IMR-90 (cell line): ENCODE measurements at regions not wholly inside any gene's neighbourhood (a gene's known extent, or its start where the extent isn't known, plus 50 kb on each side); places are given as distances from the start of the nearest gene placed in this dataset.

Experiments
- MAZ ChIP-seq: IDR thresholded peaks from 2 replicates; pipeline ENCODE4 v1.6.1; 2012; ENCODE audit warnings: low read depth, mild to moderate bottlenecking, low read length, improper control_type of control experiment, moderate library complexity, borderline replicate concordance
- NFE2L2 ChIP-seq: fragments of 150-350 bp; IDR thresholded peaks from 2 replicates; pipeline ENCODE4 v1.6.1; 2016; ENCODE audit warnings: low read depth, mild to moderate bottlenecking, low read length
- POLR2A ChIP-seq: IDR thresholded peaks from 2 replicates; pipeline ENCODE4 v1.6.1; 2012; ENCODE audit warnings: mild to moderate bottlenecking, low read depth, low read length
- RFX5 ChIP-seq: IDR thresholded peaks from 2 replicates; pipeline ENCODE4 v1.8.0; 2012; ENCODE audit warnings: low read depth, mild to moderate bottlenecking, low read length, moderate library complexity
- TF ChIP-seq, protein P1 (sequence below): conservative IDR thresholded peaks from 2 replicates; pipeline ENCODE4 v1.5.1; 2012; ENCODE audit warnings: mild to moderate bottlenecking, low read depth, low read length, improper control_type of control experiment

DNA sequence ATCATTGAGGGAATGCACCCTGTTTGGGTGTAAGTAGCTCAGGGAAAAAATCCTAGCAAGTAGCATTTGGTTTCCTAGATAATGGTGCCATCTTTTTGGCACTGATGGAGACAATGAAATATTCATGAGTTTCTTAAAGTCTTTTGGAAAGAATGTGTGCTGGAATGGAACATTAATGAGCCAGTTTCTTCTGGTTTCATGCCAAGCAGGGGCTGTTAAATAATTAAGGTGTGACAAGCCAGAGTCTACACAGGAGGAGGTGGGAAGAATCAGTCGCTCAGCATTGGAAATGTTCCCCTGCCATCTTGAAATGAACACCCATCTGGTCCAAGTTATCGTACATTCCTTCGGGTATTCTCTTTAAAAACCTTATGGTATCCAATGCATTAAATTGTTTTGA, 457.3 kb downstream of the RIT2 start:
- TF ChIP-seq, protein P1, sequence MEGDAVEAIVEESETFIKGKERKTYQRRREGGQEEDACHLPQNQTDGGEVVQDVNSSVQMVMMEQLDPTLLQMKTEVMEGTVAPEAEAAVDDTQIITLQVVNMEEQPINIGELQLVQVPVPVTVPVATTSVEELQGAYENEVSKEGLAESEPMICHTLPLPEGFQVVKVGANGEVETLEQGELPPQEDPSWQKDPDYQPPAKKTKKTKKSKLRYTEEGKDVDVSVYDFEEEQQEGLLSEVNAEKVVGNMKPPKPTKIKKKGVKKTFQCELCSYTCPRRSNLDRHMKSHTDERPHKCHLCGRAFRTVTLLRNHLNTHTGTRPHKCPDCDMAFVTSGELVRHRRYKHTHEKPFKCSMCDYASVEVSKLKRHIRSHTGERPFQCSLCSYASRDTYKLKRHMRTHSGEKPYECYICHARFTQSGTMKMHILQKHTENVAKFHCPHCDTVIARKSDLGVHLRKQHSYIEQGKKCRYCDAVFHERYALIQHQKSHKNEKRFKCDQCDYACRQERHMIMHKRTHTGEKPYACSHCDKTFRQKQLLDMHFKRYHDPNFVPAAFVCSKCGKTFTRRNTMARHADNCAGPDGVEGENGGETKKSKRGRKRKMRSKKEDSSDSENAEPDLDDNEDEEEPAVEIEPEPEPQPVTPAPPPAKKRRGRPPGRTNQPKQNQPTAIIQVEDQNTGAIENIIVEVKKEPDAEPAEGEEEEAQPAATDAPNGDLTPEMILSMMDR, result no peak
- TF ChIP-seq RFX5 (no peak), POLR2A (no peak), NFE2L2 (no peak), MAZ (no peak)
